ENCODE measurements at regions not wholly inside any gene's neighbourhood (a gene's known extent, or its start where the extent isn't known, plus 50 kb on each side); places are given as distances from the start of the nearest gene placed in this dataset.

GRCh38 chr1:113340038-113340437 lies 50.3 kb upstream of the MAGI3 start:
- intact Hi-C loops (cut with DNase I), result no loop called here
- DNase-seq, result no peak
